B cell (primary cell): ENCODE measurements at regions not wholly inside any gene's neighbourhood (a gene's known extent, or its start where the extent isn't known, plus 50 kb on each side); places are given as distances from the start of the nearest gene placed in this dataset.

Experiments used
- ATAC-seq: fragments of 200-7000 bp; cut with Tn5 transposase; one replicate; pipeline ENCODE4 v1.10.0; 2021; ENCODE audit warnings: low read depth, mild to moderate bottlenecking, moderate number of reproducible peaks, moderate library complexity
- CTCF ChIA-PET: fragments of 350-600 bp; sonication (Branson Sonifier 250); formaldehyde crosslinking; loops from one replicate; lab custom pipeline; 2021; ENCODE audit warnings: antibody characterized with exemption, inconsistent platforms; lab: Charles Lee
- POLR2A ChIA-PET: fragments of 350-600 bp; sonication (Branson Sonifier 250); formaldehyde crosslinking; loops from one replicate; lab custom pipeline; 2021; ENCODE audit warnings: antibody characterized with exemption; lab: Charles Lee
- DNase-seq: peaks from one replicate; pipeline ENCODE4 v3.0.0; 2013
- H2AFZ ChIP-seq: 2 replicates; pipeline ENCODE4 v1.6.1; 2012; ENCODE audit warnings: mild to moderate bottlenecking, low read depth, low read length; ENCODE audit not compliant: insufficient read depth, poor library complexity, severe bottlenecking
- H3K27ac ChIP-seq, 2 donors: 1 replicate in 1 of 2; 2 replicates in 1 of 2; pipeline ENCODE4 v1.5.1; 2012 to 2013; ENCODE audit warnings: low read length in 2 of 2, mild to moderate bottlenecking in 2 of 2, moderate library complexity in 1 of 2
- H3K27me3 ChIP-seq, 4 experiments: fragments of 200-600 bp in 1 of 4; sonication (generic) in 1 of 4; replicated peaks in 1 of 4; 1 replicate in 2 of 4; 2 replicates in 2 of 4; pipeline versions ENCODE4 v1.6.1 to v1.7.0; 2013 to 2016; ENCODE audit warnings: low read length in 3 of 4, mild to moderate bottlenecking in 2 of 4, mixed read lengths in 1 of 4, moderate library complexity in 1 of 4; ENCODE audit not compliant: insufficient read depth in 4 of 4, control insufficient read depth in 3 of 4; ENCODE audit errors: control extremely low read depth in 1 of 4
- H3K36me3 ChIP-seq, 2 experiments: replicated peaks in 1 of 2; 1 replicate in 1 of 2; 2 replicates in 1 of 2; pipeline versions ENCODE4 v1.6.1 to v1.7.1; 2013; ENCODE audit warnings: low read length in 1 of 2; ENCODE audit not compliant: insufficient read depth in 2 of 2, control insufficient read depth in 1 of 2; ENCODE audit errors: control extremely low read depth in 1 of 2, extremely low read depth in 1 of 2
- H3K4me1 ChIP-seq, 2 donors: fragments of 200-600 bp in 1 of 2; sonication (generic) in 1 of 2; 1 replicate in 1 of 2; 2 replicates in 1 of 2; pipeline versions ENCODE4 v1.5.1 to v1.6.1; 2013 to 2017; ENCODE audit warnings: low read length in 2 of 2; ENCODE audit not compliant: control insufficient read depth in 2 of 2, insufficient read depth in 2 of 2
- H3K4me2 ChIP-seq: replicated peaks from 2 replicates; pipeline ENCODE3; 2012; ENCODE audit warnings: mild to moderate bottlenecking, low read depth, low read length; ENCODE audit not compliant: poor library complexity, severe bottlenecking
- H3K4me3 ChIP-seq, 5 experiments: fragments of 200-600 bp in 1 of 5; sonication (generic) in 1 of 5; 1 replicate in 3 of 5; 2 replicates in 2 of 5; pipeline versions ENCODE4 v1.5.1 to v1.7.0; 2011 to 2016; ENCODE audit warnings: low read length in 4 of 5, mild to moderate bottlenecking in 4 of 5, low read depth in 2 of 5, control low read depth in 1 of 5, moderate library complexity in 1 of 5; ENCODE audit not compliant: insufficient read depth in 1 of 5; ENCODE audit errors: control extremely low read depth in 1 of 5, extremely low read depth in 1 of 5
- H3K79me2 ChIP-seq: fragments of 200-600 bp; sonication (generic); one replicate; pipeline ENCODE4 v1.6.0; 2016; ENCODE audit warnings: low read length; ENCODE audit not compliant: control insufficient read depth, insufficient read depth
- H3K9ac ChIP-seq: fragments of 200-600 bp; sonication (generic); 2 replicates; pipeline ENCODE4 v1.6.1; 2017; ENCODE audit warnings: mild to moderate bottlenecking, low read length, moderate library complexity
- H3K9me3 ChIP-seq, 3 donors: one replicate each; pipeline versions ENCODE4 v1.6.1 to v1.7.1; 2013; ENCODE audit warnings: low read length in 2 of 3; ENCODE audit not compliant: control insufficient read depth in 2 of 3, insufficient read depth in 1 of 3; ENCODE audit errors: control extremely low read depth in 1 of 3
- H4K20me1 ChIP-seq: 2 replicates; pipeline ENCODE4 v1.6.0; 2012; ENCODE audit warnings: mild to moderate bottlenecking, low read length; ENCODE audit not compliant: insufficient read depth, control insufficient read depth, poor library complexity, severe bottlenecking
- H3K27ac Mint-ChIP-seq: one replicate; pipeline ENCODE4 v1.8.0; 2021; ENCODE audit warnings: mixed read lengths
- H3K27me3 Mint-ChIP-seq: one replicate; pipeline ENCODE4 v1.8.0; 2021; ENCODE audit warnings: mixed read lengths
- H3K4me1 Mint-ChIP-seq: one replicate; pipeline ENCODE4 v1.8.0; 2021; ENCODE audit warnings: mixed read lengths
- H3K4me3 Mint-ChIP-seq: one replicate; pipeline ENCODE4 v1.8.0; 2021; ENCODE audit warnings: mixed read lengths
- H3K9me3 Mint-ChIP-seq: one replicate; pipeline ENCODE4 v1.8.0; 2022; ENCODE audit warnings: mixed read lengths; ENCODE audit not compliant: insufficient read depth
- CTCF ChIP-seq: fragments of 200-600 bp; IDR thresholded peaks from one replicate; pipeline ENCODE4 v1.8.0; 2022; ENCODE audit warnings: antibody characterized with exemption, mild to moderate bottlenecking
- EZH2 ChIP-seq: IDR thresholded peaks from 2 replicates; pipeline ENCODE4 v1.6.1; 2012; ENCODE audit warnings: borderline replicate concordance, low read depth, mild to moderate bottlenecking, moderate library complexity, low read length; ENCODE audit not compliant: insufficient read depth, poor library complexity, severe bottlenecking
- WGBS: methylation state at CpG from one replicate; pipeline ENCODE4 v1.1.5; 2013; ENCODE audit warnings: missing lambda C conversion rate; ENCODE audit not compliant: insufficient coverage; 5-methylcytosine and 5-hydroxymethylcytosine counted together
- intact Hi-C: fragments of 100-400 bp; cut with micrococcal nuclease; formaldehyde crosslinking; loops from one replicate; pipeline ENCODE4 v1.10.0; 2022

- no peaks in the 10 kb centered on the region for H3K36me3 ChIP-seq
- Mint-ChIP-seq H3K27me3 (peaks cover 79% of the 10 kb centered on the region), H3K9me3 (no peaks in the 10 kb centered on the region), H3K4me1 (no peaks in the 10 kb centered on the region), H3K27ac (no peak overlapping the region), H3K4me3 (no peak overlapping the region)
- ChIA-PET CTCF (no interaction called here), POLR2A (no interaction called here)
- no peak overlapping the region for H3K9ac ChIP-seq
- no peaks in the 10 kb centered on the region for H3K4me1 ChIP-seq
- 0% methylated on average over 2 of the region's 8 CpGs for WGBS
- no peak overlapping the region for H3K4me3 ChIP-seq
- no peak for ATAC-seq
- H3K4me2 ChIP-seq = no peak overlapping the region
- H3K9me3 ChIP-seq = no peaks in the 10 kb centered on the region
- TF ChIP-seq EZH2 (no peak), CTCF (no peak)
- no peaks in the 10 kb centered on the region for H4K20me1 ChIP-seq
- peaks cover 0 to 67% (median 18%) of the 10 kb centered on the region in 4 experiments for H3K27me3 ChIP-seq
- DNase-seq = no peak
- no peak overlapping the region for H3K27ac ChIP-seq
- intact Hi-C loops = no loop called here
- no peaks in the 10 kb centered on the region for H3K79me2 ChIP-seq
- no peak overlapping the region for H2AFZ ChIP-seq
Measured at GRCh38 chr16:86287664-86288201, 222.6 kb upstream of the FOXF1 start.

GRCh38 chr16:86288716-86289294 lies 221.5 kb upstream of the FOXF1 start:
- Mint-ChIP-seq H3K4me3 (no peak overlapping the region), H3K27me3 (peaks cover 81% of the 10 kb centered on the region), H3K27ac (no peak overlapping the region), H3K9me3 (no peaks in the 10 kb centered on the region), H3K4me1 (no peaks in the 10 kb centered on the region)
- Histone ChIP-seq H3K79me2 (no peaks in the 10 kb centered on the region), H3K27ac (no peak overlapping the region), H3K36me3 (no peaks in the 10 kb centered on the region), H3K4me2 (no peak overlapping the region), H4K20me1 (no peaks in the 10 kb centered on the region), H3K4me3 (no peak overlapping the region), H3K27me3 (peaks cover 0 to 67% (median 18%) of the 10 kb centered on the region in 4 experiments), H3K9ac (no peak overlapping the region), H3K4me1 (no peaks in the 10 kb centered on the region), H2AFZ (no peak overlapping the region), H3K9me3 (no peaks in the 10 kb centered on the region)
- 13% methylated on average over 10 of the region's 19 CpGs for WGBS
- ChIA-PET CTCF (no interaction called here), POLR2A (no interaction called here)
- no peak for ATAC-seq
- no peak for DNase-seq
- TF ChIP-seq EZH2 (no peak), CTCF (no peak)
- intact Hi-C loops = no loop called here
